GM04504 (cell line): ENCODE measurements at regions not wholly inside any gene's neighbourhood (a gene's known extent, or its start where the extent isn't known, plus 50 kb on each side); places are given as distances from the start of the nearest gene placed in this dataset.

Source experiments
- DNase-seq: peaks from one replicate; pipeline ENCODE4 v3.0.0-alpha.2; 2012; ENCODE audit warnings: low read depth

GRCh38 chr6:91634791-91635190, 1047.9 kb upstream of the MAP3K7 start:
- DNase-seq = no peak

- no peak for DNase-seq
Measured at GRCh38 chr6:91633374-91634111, 1046.7 kb upstream of the MAP3K7 start.

GRCh38 chr6:91632308-91632707, 1045.4 kb upstream of the MAP3K7 start:
- DNase-seq = no peak

- no peak for DNase-seq
Measured at GRCh38 chr6:91631227-91631626, 1044.4 kb upstream of the MAP3K7 start.

GRCh38 chr6:91626911-91627310, 1040.0 kb upstream of the MAP3K7 start:
- no peak for DNase-seq

GRCh38 chr6:91613481-91613880, 1026.6 kb upstream of the MAP3K7 start:
- no peak for DNase-seq

- DNase-seq = no peak
Measured at GRCh38 chr6:91611190-91611589, 1024.3 kb upstream of the MAP3K7 start.

GRCh38 chr6:91608428-91608827, 1021.6 kb upstream of the MAP3K7 start:
- no peak for DNase-seq

- DNase-seq = no peak
Measured at GRCh38 chr6:91606148-91606901, 1019.5 kb upstream of the MAP3K7 start.

GRCh38 chr6:91600561-91600960, 1013.7 kb upstream of the MAP3K7 start:
- DNase-seq = no peak

- DNase-seq = no peak
Measured at GRCh38 chr6:91590191-91590590, 1003.3 kb upstream of the MAP3K7 start.

GRCh38 chr6:91580635-91581034, 993.8 kb upstream of the MAP3K7 start:
- no peak for DNase-seq

- no peak for DNase-seq
Measured at GRCh38 chr6:91575032-91575431, 988.2 kb upstream of the MAP3K7 start.

GRCh38 chr6:91573826-91574416, 987.0 kb upstream of the MAP3K7 start:
- DNase-seq = no peak

- DNase-seq = no peak
Measured at GRCh38 chr6:91572878-91573277, 986.0 kb upstream of the MAP3K7 start.

- no peak for DNase-seq
Measured at GRCh38 chr6:91569071-91569470, 982.2 kb upstream of the MAP3K7 start.

- no peak for DNase-seq
Measured at GRCh38 chr6:91566467-91566866, 979.6 kb upstream of the MAP3K7 start.

GRCh38 chr6:91565207-91565606, 978.3 kb upstream of the MAP3K7 start:
- DNase-seq = no peak

- no peak for DNase-seq
Measured at GRCh38 chr6:91562955-91563354, 976.1 kb upstream of the MAP3K7 start.

GRCh38 chr6:91560409-91560808, 973.5 kb upstream of the MAP3K7 start:
- DNase-seq = no peak

GRCh38 chr6:91540902-91541301, 954.0 kb upstream of the MAP3K7 start:
- no peak for DNase-seq

- no peak for DNase-seq
Measured at GRCh38 chr6:91539456-91539855, 952.6 kb upstream of the MAP3K7 start.

GRCh38 chr6:91538622-91539021, 951.8 kb upstream of the MAP3K7 start:
- DNase-seq = no peak
